Panc1 (cell line): ENCODE measurements at regions not wholly inside any gene's neighbourhood (a gene's known extent, or its start where the extent isn't known, plus 50 kb on each side); places are given as distances from the start of the nearest gene placed in this dataset.

Experiments used
- ATAC-seq: fragments of 200-7000 bp; cut with Tn5 transposase; 2 replicates; pipeline ENCODE4 v1.9.1; 2020; ENCODE audit warnings: mild to moderate bottlenecking, moderate library complexity
- BruUV-seq: library from RNA; stranded (reverse); fragments of 400-500 nt; replicated peaks from 2 replicates; lab custom pipeline; 2021; lab: Mats Ljungman, UMichigan
- CTCF ChIA-PET: fragments of 300-600 bp; sonication (Branson Sonifier 250); formaldehyde crosslinking; loops from one replicate; lab custom pipeline; 2022; ENCODE audit warnings: antibody characterized with exemption; lab: Charles Lee
- POLR2A ChIA-PET: fragments of 300-600 bp; sonication (Branson Sonifier 250); formaldehyde crosslinking; loops from one replicate; lab custom pipeline; 2022; ENCODE audit warnings: antibody characterized with exemption; lab: Charles Lee
- DNase-seq: peaks from one replicate; pipeline ENCODE4 v3.0.0-alpha.2; 2010; ENCODE audit warnings: low read depth, low spot score
- H3K27ac ChIP-seq: 2 replicates; pipeline ENCODE4 v1.5.1; 2011; ENCODE audit warnings: mild to moderate bottlenecking, low read length, inconsistent platforms
- H3K27me3 ChIP-seq: fragments of 200-500 bp; sonication (Bioruptor generic); 2 replicates; pipeline ENCODE4 v1.6.0; 2014; ENCODE audit warnings: low read length, inconsistent platforms; ENCODE audit not compliant: control insufficient read depth, insufficient read depth
- H3K36me3 ChIP-seq: fragments of 200-500 bp; sonication (Bioruptor generic); 2 replicates; pipeline ENCODE4 v1.5.1; 2014; ENCODE audit warnings: inconsistent platforms, mild to moderate bottlenecking, low read length, moderate library complexity; ENCODE audit not compliant: control insufficient read depth, insufficient read depth
- H3K4me1 ChIP-seq: 2 replicates; pipeline ENCODE4 v1.5.1; 2011; ENCODE audit warnings: inconsistent platforms, mild to moderate bottlenecking, low read length, moderate library complexity; ENCODE audit not compliant: control insufficient read depth, insufficient read depth
- H3K4me3 ChIP-seq, 2 experiments: 2 replicates each; pipeline ENCODE4 v1.5.1; 2011 to 2012; ENCODE audit warnings: low read depth in 2 of 2, low read length in 2 of 2, mild to moderate bottlenecking in 2 of 2, inconsistent platforms in 1 of 2, moderate library complexity in 1 of 2
- H3K9me3 ChIP-seq: fragments of 200-500 bp; sonication (Bioruptor generic); 2 replicates; pipeline ENCODE4 v1.5.1; 2014; ENCODE audit warnings: low read depth, mild to moderate bottlenecking, inconsistent platforms, low read length, moderate library complexity; ENCODE audit not compliant: control insufficient read depth, insufficient read depth
- CTCF ChIP-seq: fragments of 450-650 bp; IDR thresholded peaks from 2 replicates; pipeline ENCODE4 v1.5.1; 2017; ENCODE audit warnings: mild to moderate bottlenecking
- POLR2AphosphoS5 ChIP-seq: IDR thresholded peaks from 2 replicates; pipeline ENCODE4 v1.6.1; 2012; ENCODE audit warnings: mild to moderate bottlenecking, low read depth, low read length, moderate library complexity
- REST ChIP-seq, 2 experiments: IDR thresholded peaks; 2 replicates each; pipeline ENCODE4 v1.6.1; 2011 to 2012; ENCODE audit warnings: low read depth in 2 of 2, control low read depth in 1 of 2, low read length in 1 of 2, mild to moderate bottlenecking in 1 of 2, moderate library complexity in 1 of 2; ENCODE audit not compliant: insufficient read depth in 1 of 2
- SIN3A ChIP-seq: IDR thresholded peaks from 2 replicates; pipeline ENCODE4 v1.6.1; 2012; ENCODE audit warnings: low read depth, mild to moderate bottlenecking, low read length, moderate library complexity, borderline replicate concordance; ENCODE audit not compliant: insufficient read depth
- TCF7L2 ChIP-seq: IDR thresholded peaks from 2 replicates; pipeline ENCODE4 v1.6.1; 2011; ENCODE audit warnings: mild to moderate bottlenecking, low read depth, low read length, inconsistent platforms
- in situ Hi-C: cut with HindIII; loops from 2 replicates; pipeline ENCODE4 v1.10.0; 2016; ENCODE audit warnings: low sequenced_read_pairs, low pct_unique_long_range_greater_than_20kb
- intact Hi-C: fragments of 100-400 bp; cut with micrococcal nuclease; formaldehyde crosslinking; loops from one replicate; pipeline ENCODE4 v1.10.0; 2022; ENCODE audit not compliant: unreplicated experiment

- ATAC-seq (no peak), DNase-seq (no peak)
- Histone ChIP-seq H3K4me3 (no peak overlapping the region), H3K4me1 (no peaks in the 10 kb centered on the region), H3K27ac (no peak overlapping the region), H3K27me3 (no peaks in the 10 kb centered on the region), H3K36me3 (no peaks in the 10 kb centered on the region), H3K9me3 (no peaks in the 10 kb centered on the region)
- no TSS peak for BruUV-seq
- in situ Hi-C loops (no loop called here), intact Hi-C loops (no loop called here)
- CTCF ChIA-PET: no interaction called here
- TF ChIP-seq TCF7L2 (no peak), SIN3A (no peak), REST (IDR thresholded peaks at IDR 0.05; ENCODE audit: insufficient read depth in 1 of 2, low read depth in 2 of 2, low read length in 1 of 2) (no peak), POLR2AphosphoS5 (no peak), CTCF (no peak)
- POLR2A ChIA-PET: no interaction called here
Observed at GRCh38 chr4:179124419-179124818, 1682.2 kb upstream of the AGA start.

- Histone ChIP-seq H3K27me3 (no peaks in the 10 kb centered on the region), H3K27ac (no peak overlapping the region), H3K4me3 (no peak overlapping the region), H3K36me3 (no peaks in the 10 kb centered on the region), H3K9me3 (no peaks in the 10 kb centered on the region), H3K4me1 (no peaks in the 10 kb centered on the region)
- ChIA-PET CTCF (no interaction called here), POLR2A (no interaction called here)
- TF ChIP-seq POLR2AphosphoS5 (no peak), CTCF (no peak), SIN3A (no peak), REST (IDR thresholded peaks at IDR 0.05; ENCODE audit: insufficient read depth in 1 of 2, low read depth in 2 of 2, low read length in 1 of 2) (no peak), TCF7L2 (no peak)
- no TSS peak for BruUV-seq
- ATAC-seq: no peak
- intact Hi-C loops (no loop called here), in situ Hi-C loops (no loop called here)
- no peak for DNase-seq
Observed at GRCh38 chr4:179124957-179125356, 1682.7 kb upstream of the AGA start.
